ENCODE measurements at regions not wholly inside any gene's neighbourhood (a gene's known extent, or its start where the extent isn't known, plus 50 kb on each side); places are given as distances from the start of the nearest gene placed in this dataset.

DNA sequence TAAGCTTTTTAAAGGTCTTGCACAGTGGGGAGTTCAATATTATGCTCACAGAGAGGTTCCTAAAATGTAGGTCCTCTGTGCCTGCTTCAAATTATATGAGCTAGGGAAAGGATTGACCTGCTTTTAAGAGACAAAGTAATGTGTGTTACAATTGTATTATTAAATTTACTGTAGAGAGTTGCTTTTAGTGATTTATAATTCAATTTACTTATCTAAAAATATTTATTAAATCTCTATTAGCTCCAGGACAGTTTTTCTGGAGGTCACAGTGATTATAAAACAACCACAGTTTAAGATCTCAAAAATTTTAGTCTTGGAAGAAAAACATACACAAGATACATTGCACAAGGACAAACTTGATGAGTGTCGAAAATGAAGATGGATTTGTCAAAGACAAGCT is 665.7 kb upstream of the ARPP21 start:
- no peaks in the 10 kb centered on the region for H3K4me1 ChIP-seq (ENCODE audit: low read depth, poor library complexity, severe bottlenecking)
- no peak overlapping the region for H3K4me2 ChIP-seq
- no peak overlapping the region for H3K9ac ChIP-seq
- TF ChIP-seq, protein P1, sequence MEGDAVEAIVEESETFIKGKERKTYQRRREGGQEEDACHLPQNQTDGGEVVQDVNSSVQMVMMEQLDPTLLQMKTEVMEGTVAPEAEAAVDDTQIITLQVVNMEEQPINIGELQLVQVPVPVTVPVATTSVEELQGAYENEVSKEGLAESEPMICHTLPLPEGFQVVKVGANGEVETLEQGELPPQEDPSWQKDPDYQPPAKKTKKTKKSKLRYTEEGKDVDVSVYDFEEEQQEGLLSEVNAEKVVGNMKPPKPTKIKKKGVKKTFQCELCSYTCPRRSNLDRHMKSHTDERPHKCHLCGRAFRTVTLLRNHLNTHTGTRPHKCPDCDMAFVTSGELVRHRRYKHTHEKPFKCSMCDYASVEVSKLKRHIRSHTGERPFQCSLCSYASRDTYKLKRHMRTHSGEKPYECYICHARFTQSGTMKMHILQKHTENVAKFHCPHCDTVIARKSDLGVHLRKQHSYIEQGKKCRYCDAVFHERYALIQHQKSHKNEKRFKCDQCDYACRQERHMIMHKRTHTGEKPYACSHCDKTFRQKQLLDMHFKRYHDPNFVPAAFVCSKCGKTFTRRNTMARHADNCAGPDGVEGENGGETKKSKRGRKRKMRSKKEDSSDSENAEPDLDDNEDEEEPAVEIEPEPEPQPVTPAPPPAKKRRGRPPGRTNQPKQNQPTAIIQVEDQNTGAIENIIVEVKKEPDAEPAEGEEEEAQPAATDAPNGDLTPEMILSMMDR (conservative IDR thresholded peaks at IDR 0.05; ENCODE audit: low read depth, low read length) = no peak
- no peak overlapping the region for H2AFZ ChIP-seq (ENCODE audit: low read depth)
- H3K4me3 ChIP-seq (IDR thresholded peaks at IDR 0.05; ENCODE audit: insufficient read depth, low read depth, low read length) = no peak overlapping the region
- H3K36me3 ChIP-seq (ENCODE audit: insufficient read depth) = no peaks in the 10 kb centered on the region
- no peak overlapping the region for H3K27ac ChIP-seq
- no peaks in the 10 kb centered on the region for H3K79me2 ChIP-seq (ENCODE audit: insufficient read depth, low read depth)
- H4K20me1 ChIP-seq (ENCODE audit: insufficient read depth) = no peaks in the 10 kb centered on the region
- H3K27me3 ChIP-seq (ENCODE audit: insufficient read depth, low read depth) = no peaks in the 10 kb centered on the region

DNA sequence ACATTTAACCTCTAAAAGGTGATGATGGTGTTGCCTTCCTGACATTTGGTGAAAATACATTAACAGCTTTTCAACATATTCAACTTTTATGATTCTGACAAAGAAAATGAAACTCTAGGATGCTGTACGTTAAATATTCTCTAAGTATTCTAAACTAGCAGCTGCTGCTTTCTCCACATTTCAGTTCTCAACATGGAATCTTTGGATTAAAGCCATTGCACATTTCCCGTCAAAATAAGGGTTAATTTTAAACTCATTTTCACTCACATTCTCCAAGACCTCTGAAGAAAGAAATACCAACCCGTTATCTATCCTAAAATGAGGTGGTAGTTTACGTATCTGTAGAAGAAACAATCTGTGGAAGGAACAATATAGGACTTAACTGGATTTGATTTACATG is 655.7 kb upstream of the ARPP21 start:
- Histone ChIP-seq H3K27ac (no peak overlapping the region), H3K4me2 (no peak overlapping the region), H3K79me2 (ENCODE audit: insufficient read depth, low read depth) (no peaks in the 10 kb centered on the region), H3K4me3 (IDR thresholded peaks at IDR 0.05; ENCODE audit: insufficient read depth, low read depth, low read length) (no peak overlapping the region), H2AFZ (ENCODE audit: low read depth) (no peak overlapping the region), H3K36me3 (ENCODE audit: insufficient read depth) (no peaks in the 10 kb centered on the region), H4K20me1 (ENCODE audit: insufficient read depth) (no peaks in the 10 kb centered on the region), H3K4me1 (ENCODE audit: low read depth, poor library complexity, severe bottlenecking) (no peaks in the 10 kb centered on the region), H3K27me3 (ENCODE audit: insufficient read depth, low read depth) (no peaks in the 10 kb centered on the region), H3K9ac (no peak overlapping the region)
- TF ChIP-seq, protein P1 (conservative IDR thresholded peaks at IDR 0.05; ENCODE audit: low read depth, low read length) = no peak

DNA sequence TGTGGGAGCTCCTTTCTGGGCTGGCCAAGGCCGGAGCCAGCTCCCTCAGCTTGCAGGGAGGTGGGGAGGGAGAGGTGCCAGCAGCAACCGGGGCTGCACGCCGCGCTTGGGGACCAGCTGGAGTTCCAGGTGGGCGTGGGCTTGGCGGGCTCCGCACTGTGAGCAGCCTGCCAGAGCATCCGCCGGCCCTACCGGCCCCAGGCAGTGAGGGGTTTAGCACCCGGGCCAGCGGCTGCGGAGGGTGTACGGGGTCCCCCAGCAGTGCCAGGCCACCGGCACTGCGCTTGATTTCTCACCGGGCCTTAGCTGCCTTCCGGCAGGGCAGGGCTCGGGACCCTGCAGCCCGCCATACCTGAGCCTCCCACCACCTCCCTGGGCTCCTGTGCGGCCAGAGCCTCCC is 651.0 kb upstream of the ARPP21 start:
- Histone ChIP-seq H3K79me2 (ENCODE audit: insufficient read depth, low read depth) (no peaks in the 10 kb centered on the region), H3K27ac (no peak overlapping the region), H3K4me1 (ENCODE audit: low read depth, poor library complexity, severe bottlenecking) (no peaks in the 10 kb centered on the region), H3K9ac (no peak overlapping the region), H3K4me3 (IDR thresholded peaks at IDR 0.05; ENCODE audit: insufficient read depth, low read depth, low read length) (no peak overlapping the region), H3K27me3 (ENCODE audit: insufficient read depth, low read depth) (no peaks in the 10 kb centered on the region), H4K20me1 (ENCODE audit: insufficient read depth) (no peaks in the 10 kb centered on the region), H3K36me3 (ENCODE audit: insufficient read depth) (no peaks in the 10 kb centered on the region), H3K4me2 (no peak overlapping the region), H2AFZ (ENCODE audit: low read depth) (no peak overlapping the region)
- TF ChIP-seq, protein P1 (conservative IDR thresholded peaks at IDR 0.05; ENCODE audit: low read depth, low read length) = no peak

DNA sequence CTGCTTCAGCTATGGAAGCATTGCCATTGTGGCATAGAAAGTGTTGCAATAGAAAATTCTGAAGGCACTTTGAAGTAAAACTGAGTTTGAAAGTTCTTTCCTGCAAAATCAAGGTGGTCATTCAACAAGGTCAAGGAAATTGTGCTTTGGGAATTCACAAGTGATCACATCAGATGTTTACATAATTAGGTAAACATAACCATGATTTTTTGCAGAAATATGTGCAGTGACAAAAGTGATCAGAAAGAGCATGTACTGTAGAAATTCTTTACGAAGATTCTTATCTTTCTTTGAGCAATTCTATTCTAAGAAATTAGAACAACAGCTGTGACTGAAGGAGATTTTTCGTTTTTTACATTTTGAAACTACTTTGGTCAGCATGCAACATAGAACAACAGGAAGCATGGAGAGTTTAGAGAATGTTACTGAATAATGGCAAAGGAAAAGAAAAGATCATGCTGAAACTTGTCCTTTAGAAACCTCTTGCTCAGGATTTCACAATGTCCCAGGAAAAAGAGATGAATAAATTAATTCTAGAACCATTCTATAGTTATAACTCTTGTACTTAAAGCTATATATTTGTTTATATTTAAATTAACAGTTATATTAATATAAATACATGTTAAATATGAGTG is 643.4 kb upstream of the ARPP21 start:
- H3K79me2 ChIP-seq (ENCODE audit: insufficient read depth, low read depth) = no peaks in the 10 kb centered on the region
- no peaks in the 10 kb centered on the region for H4K20me1 ChIP-seq (ENCODE audit: insufficient read depth)
- no peaks in the 10 kb centered on the region for H3K27me3 ChIP-seq (ENCODE audit: insufficient read depth, low read depth)
- no peak overlapping the region for H3K4me3 ChIP-seq (IDR thresholded peaks at IDR 0.05; ENCODE audit: insufficient read depth, low read depth, low read length)
- no peaks in the 10 kb centered on the region for H3K4me1 ChIP-seq (ENCODE audit: low read depth, poor library complexity, severe bottlenecking)
- H3K4me2 ChIP-seq = no peak overlapping the region
- H3K27ac ChIP-seq = no peak overlapping the region
- no peak overlapping the region for H2AFZ ChIP-seq (ENCODE audit: low read depth)
- no peaks in the 10 kb centered on the region for H3K36me3 ChIP-seq (ENCODE audit: insufficient read depth)
- H3K9ac ChIP-seq = no peak overlapping the region
- TF ChIP-seq, protein P1 (conservative IDR thresholded peaks at IDR 0.05; ENCODE audit: low read depth, low read length) = no peak

Measured in KMS-11 (cell line).